ENCODE measurements at regions not wholly inside any gene's neighbourhood (a gene's known extent, or its start where the extent isn't known, plus 50 kb on each side); places are given as distances from the start of the nearest gene placed in this dataset.
"Not testable (repeated sequence)": the region's sequence is repeated elsewhere in the genome, so short reads cannot be mapped to it uniquely, and the experiment has no call there.

- H3K4me3 ChIP-seq (ENCODE audit: low read length) = no peak overlapping the region
Measured at GRCh38 chr18:78818495-78818894, 161.1 kb upstream of the SALL3 start.

GRCh38 chr18:78818961-78819360, 160.7 kb upstream of the SALL3 start:
- DNase-seq (ENCODE audit: low read depth, low spot score) = no peak
- no peak overlapping the region for H3K4me3 ChIP-seq (ENCODE audit: low read length)

More at GRCh38 chr18:78818495-78818894, 161.1 kb upstream of the SALL3 start:
- no peak for DNase-seq (ENCODE audit: low read depth, low spot score)

GRCh38 chr18:78820161-78820834, 159.3 kb upstream of the SALL3 start:
- no peak overlapping the region for H3K4me3 ChIP-seq (ENCODE audit: low read length)
- DNase-seq (ENCODE audit: low read depth, low spot score) = no peak

- no peak for DNase-seq (ENCODE audit: low read depth, low spot score)
Measured at GRCh38 chr18:78821396-78821795, 158.2 kb upstream of the SALL3 start.

DNA sequence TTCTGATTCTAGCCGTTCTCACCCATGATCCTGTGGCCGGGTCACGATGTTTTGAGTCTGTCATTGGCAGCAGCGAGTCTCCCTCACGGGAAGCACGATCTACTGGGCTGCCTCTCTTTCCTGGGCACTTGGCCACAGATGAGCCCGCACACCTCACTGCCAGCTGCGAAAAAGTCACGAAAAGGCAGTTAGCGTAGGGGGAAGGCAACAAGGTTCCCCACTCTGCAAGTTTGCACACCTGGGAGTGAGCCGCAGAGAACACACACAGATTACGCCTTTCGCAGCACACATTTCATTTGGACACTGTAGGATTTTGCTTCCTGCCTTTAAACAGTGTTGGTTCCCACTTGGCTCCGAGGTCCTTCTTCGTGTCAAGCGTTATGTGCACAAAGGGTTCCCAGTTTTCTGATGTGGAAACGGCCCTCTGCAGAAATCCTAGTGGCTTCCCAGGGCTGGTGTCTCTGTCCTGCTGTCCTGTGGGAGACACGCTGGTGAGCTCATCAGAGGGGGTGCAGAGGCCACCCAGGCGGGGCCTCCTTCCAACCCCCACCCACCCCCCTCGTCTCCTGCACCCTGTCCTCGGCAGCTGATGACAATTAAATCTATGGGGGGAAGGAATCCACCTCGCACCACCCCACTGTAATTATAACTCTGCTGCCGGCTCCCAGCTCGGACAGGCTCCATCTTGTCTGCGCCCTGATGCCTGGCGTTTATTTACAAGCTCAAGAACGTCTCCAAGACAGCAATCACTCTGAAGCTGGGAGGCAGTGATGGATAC, 157.3 kb upstream of the SALL3 start:
- no peak for DNase-seq (ENCODE audit: low read depth, low spot score)
- H3K4me3 ChIP-seq (ENCODE audit: low read length) = no peak overlapping the region

More at GRCh38 chr18:78821396-78821795, 158.2 kb upstream of the SALL3 start:
- no peak overlapping the region for H3K4me3 ChIP-seq (ENCODE audit: low read length)

GRCh38 chr18:78822949-78823285, 156.7 kb upstream of the SALL3 start:
- DNase-seq (ENCODE audit: low read depth, low spot score) = no peak
- no peak overlapping the region for H3K4me3 ChIP-seq (ENCODE audit: low read length)

- H3K4me3 ChIP-seq (ENCODE audit: low read length) = no peak overlapping the region
- no peak for DNase-seq (ENCODE audit: low read depth, low spot score)
Measured at GRCh38 chr18:78825168-78825567, 154.4 kb upstream of the SALL3 start.

GRCh38 chr18:78826631-78827030, 153.0 kb upstream of the SALL3 start:
- no peak overlapping the region for H3K4me3 ChIP-seq (ENCODE audit: low read length)
- no peak for DNase-seq (ENCODE audit: low read depth, low spot score)

DNA sequence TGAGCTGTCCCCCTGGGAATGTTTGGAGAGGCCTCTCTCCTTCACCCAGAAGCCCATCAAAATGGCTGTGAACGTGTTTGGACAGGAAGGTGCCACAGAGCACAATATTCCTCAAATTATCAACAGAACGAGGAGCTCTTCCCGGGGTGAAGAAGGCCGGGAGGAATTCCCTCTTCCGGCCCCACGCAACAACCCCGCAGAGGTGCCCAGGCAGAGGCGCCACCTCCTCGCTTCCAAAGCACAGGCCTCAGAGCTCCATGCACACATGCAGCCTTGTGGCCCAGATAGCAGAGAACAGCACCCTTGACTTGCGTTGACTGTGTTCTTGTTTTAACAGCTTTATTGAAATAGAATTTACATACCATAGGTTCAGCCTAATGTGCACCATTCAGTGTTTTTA, 152.5 kb upstream of the SALL3 start:
- no peak for DNase-seq (ENCODE audit: low read depth, low spot score)

DNA sequence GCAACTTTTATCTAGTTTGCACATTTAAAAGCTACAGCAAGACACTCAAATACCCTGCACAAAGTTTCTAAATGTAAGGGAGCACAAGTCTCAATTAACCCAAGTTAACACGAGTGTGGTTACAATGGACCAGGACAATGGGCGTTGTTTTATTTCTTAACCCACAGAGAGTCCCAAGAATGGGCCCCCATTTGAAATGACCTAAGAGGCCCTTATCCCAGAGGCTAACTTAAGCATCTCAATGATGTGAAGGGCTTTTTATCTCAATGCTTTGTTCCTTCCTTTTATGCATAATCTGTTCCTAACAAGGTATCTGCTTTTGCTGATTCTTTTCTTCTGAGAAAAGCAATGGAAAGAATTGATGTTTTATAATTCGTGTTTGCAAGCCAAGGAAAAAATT, 151.5 kb upstream of the SALL3 start:
- no peak overlapping the region for H3K4me3 ChIP-seq (ENCODE audit: low read length)
- no peak for DNase-seq (ENCODE audit: low read depth, low spot score)

More for the DNA sequence above, 152.5 kb upstream of the SALL3 start:
- H3K4me3 ChIP-seq (ENCODE audit: low read length) = no peak overlapping the region

- not testable (repeated sequence) for H3K4me3 ChIP-seq (ENCODE audit: low read length); DNase-seq (ENCODE audit: low read depth, low spot score)
Measured at GRCh38 chr18:78829026-78829425, 150.6 kb upstream of the SALL3 start.

GRCh38 chr18:78830161-78830560, 149.5 kb upstream of the SALL3 start:
- no peak overlapping the region for H3K4me3 ChIP-seq (ENCODE audit: low read length)
- no peak for DNase-seq (ENCODE audit: low read depth, low spot score)

DNA sequence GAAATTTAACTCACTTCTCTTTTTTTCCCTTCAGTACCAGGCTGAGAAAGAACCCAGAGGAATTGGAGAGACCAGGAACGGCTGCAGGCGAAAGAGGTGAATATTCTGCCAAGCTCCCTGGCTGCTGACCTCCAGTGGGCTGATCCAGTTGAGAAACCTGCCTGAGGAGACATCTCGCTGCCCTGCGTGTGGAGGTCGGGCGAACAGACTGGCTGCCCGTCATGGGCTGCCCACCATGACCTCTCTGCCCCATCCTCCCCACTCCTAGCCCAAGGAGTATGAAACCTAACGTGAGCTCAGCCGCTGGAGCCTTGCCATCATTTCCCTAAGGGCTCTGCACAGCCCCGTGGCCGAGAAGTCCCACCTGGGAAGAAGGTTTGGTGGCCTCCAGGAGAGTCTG, 148.8 kb upstream of the SALL3 start:
- H3K4me3 ChIP-seq (ENCODE audit: low read length) = no peak overlapping the region

DNA sequence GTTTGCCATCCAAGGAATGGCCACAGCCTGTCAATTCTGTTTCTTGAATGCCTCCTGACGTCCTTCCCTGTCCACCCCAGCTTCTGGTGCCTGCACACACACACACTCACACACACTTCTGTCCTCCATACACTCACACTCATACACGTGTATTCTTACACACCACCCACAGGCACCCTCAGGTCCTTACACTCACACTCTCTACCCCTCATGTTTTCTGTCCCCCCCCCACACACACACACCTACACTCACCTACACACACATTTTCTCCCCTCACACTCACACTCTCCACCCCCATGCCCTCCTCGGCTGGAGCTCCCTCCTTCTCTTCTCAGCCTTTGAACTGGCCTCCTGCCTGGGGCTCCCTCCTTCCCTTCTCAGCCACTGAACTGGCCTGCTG, 148.0 kb upstream of the SALL3 start:
- no peak for DNase-seq (ENCODE audit: low read depth, low spot score)

More for the DNA sequence above, 148.8 kb upstream of the SALL3 start:
- DNase-seq (ENCODE audit: low read depth, low spot score) = no peak

GRCh38 chr18:78833833-78834232, 145.8 kb upstream of the SALL3 start:
- no peak for DNase-seq (ENCODE audit: low read depth, low spot score)
- H3K4me3 ChIP-seq (ENCODE audit: low read length) = no peak overlapping the region

More for the DNA sequence above, 148.0 kb upstream of the SALL3 start:
- no peak overlapping the region for H3K4me3 ChIP-seq (ENCODE audit: low read length)

GRCh38 chr18:78836838-78837237, 142.8 kb upstream of the SALL3 start:
- no peak overlapping the region for H3K4me3 ChIP-seq (ENCODE audit: low read length)
- DNase-seq (ENCODE audit: low read depth, low spot score) = no peak

- no peak for DNase-seq (ENCODE audit: low read depth, low spot score)
- no peak overlapping the region for H3K4me3 ChIP-seq (ENCODE audit: low read length)
Measured at GRCh38 chr18:78837754-78838153, 141.9 kb upstream of the SALL3 start.

DNA sequence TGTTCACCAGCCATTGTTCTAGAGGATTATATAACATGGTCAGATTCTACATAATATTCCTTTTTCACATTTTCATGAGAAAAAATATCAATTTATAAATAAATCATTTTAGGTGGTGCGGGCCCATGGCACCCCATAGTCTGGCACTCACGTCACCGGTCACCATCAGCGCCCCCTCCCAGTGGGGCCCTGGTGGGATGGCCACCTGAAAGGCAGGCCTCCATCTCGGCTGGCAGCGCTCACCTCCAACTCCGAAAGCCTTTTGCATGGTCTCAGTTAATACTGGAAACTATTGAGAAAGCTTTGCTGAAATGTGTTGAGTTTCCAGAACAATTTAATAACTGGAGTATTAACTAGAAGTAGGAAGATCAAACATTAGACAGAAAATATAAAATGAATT, 141.4 kb upstream of the SALL3 start:
- DNase-seq (ENCODE audit: low read depth, low spot score) = no peak
- H3K4me3 ChIP-seq (ENCODE audit: low read length) = no peak overlapping the region

DNA sequence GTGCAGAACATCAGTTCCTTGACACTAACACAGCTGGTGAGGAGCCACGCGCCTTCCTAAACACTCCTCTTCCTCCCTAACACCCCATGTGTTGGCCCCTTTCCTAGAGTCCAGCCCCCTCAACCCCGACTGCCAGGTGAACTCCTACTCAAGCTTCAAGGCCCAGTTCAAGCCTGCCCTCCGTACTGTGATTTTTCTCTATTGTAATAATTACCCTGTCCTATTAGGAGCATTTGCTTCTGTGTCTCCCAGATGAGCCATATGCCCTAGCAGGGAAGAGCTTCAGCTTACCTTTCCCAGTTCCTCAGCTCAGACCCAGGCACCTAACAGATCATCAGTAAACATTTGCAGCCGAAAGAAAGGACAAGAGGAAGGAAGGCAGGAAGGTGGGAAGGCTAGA, 130.6 kb upstream of the SALL3 start:
- DNase-seq (ENCODE audit: low read depth, low spot score) = no peak
- H3K4me3 ChIP-seq (ENCODE audit: low read length) = no peak overlapping the region

DNA sequence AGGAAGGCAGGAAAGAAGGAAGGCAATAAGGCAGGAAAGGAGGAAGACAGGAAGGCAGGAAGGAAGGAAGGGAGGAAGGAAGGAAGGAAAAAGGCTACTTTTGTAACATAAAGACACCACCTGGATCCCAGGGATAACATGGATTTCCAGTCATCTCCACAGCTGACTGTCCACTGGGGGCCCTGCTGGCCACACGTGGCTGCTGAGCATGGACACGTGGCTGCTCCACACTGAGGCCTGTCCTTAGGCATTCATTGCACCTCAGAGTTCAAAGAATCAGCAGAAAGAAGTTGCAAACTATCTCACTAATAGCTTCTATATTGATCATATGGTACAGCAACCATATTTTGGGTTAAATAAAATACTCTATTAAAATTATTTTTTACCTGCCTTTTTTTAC, 130.2 kb upstream of the SALL3 start:
- no peak overlapping the region for H3K4me3 ChIP-seq (ENCODE audit: low read length)
- no peak for DNase-seq (ENCODE audit: low read depth, low spot score)

DNA sequence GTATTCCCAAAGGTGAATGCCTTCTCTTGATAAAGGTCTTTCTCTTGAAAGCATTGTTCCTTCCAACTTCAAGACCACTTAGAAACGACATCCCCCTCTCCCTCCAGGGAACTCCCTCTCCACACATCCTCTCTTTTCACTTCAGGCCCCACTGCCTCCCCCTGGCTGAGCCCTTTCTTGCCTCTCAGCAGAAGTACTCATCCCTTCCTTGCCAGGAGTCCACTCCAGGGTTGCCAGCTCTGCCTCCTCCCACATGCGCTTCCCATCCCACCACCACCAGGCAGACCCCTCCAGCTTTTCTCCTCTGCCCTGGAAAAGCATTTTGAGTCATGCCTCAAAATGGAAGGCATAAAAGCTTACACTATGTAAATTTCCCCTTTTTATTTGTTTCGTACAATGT, 126.3 kb upstream of the SALL3 start:
- H3K4me3 ChIP-seq (ENCODE audit: low read length) = no peak overlapping the region

More for the DNA sequence above, 126.3 kb upstream of the SALL3 start:
- no peak for DNase-seq (ENCODE audit: low read depth, low spot score)
